ENCODE measurements at regions not wholly inside any gene's neighbourhood (a gene's known extent, or its start where the extent isn't known, plus 50 kb on each side); places are given as distances from the start of the nearest gene placed in this dataset.
"Not testable (repeated sequence)": the region's sequence is repeated elsewhere in the genome, so short reads cannot be mapped to it uniquely, and the experiment has no call there.

DNA sequence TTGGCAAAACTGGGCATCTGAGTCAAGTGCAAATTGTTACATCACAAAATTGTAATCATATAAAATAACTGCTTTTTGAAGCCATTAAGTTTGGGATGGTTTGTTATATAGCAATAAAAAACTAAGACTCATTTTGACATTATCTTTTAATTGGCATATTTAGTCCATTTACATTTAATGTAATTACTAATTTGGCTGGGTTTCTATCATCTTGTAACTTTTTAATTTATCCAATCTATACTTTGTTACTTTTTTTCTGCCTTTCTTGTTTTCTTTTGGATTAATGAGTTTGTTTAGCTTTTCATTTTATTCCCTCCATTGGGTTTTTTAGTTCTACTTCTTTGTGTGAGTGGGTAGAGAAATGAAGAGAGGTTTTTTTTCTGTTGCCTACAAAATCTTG is 76.3 kb downstream of the DRAM2 start:
- no peaks in the 10 kb centered on the region for H3K4me1 Mint-ChIP-seq
- H3K4me3 Mint-ChIP-seq = no peak overlapping the region
- H3K27me3 Mint-ChIP-seq = no peaks in the 10 kb centered on the region
- peaks cover 6% of the 10 kb centered on the region for H3K36me3 Mint-ChIP-seq
- no peak for DNase-seq
- no peak overlapping the region for H3K27ac Mint-ChIP-seq
- peaks cover 37% of the 10 kb centered on the region for H3K9me3 Mint-ChIP-seq

DNA sequence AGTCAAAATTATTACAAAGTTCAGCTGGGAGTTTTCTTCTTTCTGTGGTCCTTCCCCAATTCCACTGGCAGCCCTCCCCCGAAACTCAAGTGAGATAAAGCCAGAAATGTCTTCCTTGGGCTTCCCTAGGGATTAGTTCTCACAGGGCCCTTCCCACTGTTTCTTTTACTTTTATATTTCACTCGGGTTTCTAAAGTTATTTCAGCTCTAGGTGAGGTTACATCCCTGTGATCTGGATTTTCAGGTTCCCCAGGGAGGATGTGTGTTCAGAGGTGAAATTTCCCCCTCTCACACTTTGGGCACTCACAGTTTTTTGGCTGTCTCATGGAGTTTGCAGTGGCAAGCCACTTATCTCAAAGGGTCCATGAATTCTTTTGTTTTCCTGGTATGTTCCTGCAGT is 77.3 kb downstream of the DRAM2 start:
- H3K27ac Mint-ChIP-seq = no peak overlapping the region
- no peak for DNase-seq
- no peaks in the 10 kb centered on the region for H3K27me3 Mint-ChIP-seq
- no peaks in the 10 kb centered on the region for H3K4me1 Mint-ChIP-seq
- peaks cover 6% of the 10 kb centered on the region for H3K36me3 Mint-ChIP-seq
- no peak overlapping the region for H3K4me3 Mint-ChIP-seq
- peaks cover 33% of the 10 kb centered on the region for H3K9me3 Mint-ChIP-seq

DNA sequence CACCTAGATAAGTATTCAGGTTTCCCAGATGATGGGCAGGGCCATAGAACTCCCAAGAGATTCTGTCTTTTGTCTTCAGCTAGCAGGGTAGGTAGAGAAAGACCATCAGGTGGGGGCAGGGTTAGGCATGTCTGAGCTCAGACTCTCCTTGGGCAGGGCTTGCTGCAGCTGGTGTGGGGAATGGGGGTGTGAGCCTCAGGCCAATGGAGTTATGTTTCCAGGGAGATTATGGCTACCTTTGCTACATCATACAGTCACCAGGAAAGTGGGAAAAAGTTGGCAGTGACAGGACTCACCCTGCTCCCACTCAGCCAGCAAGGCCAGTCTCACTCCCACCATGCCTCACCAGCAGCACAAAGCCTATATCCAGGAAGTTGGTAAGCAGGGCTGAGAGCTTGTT is 77.8 kb downstream of the DRAM2 start:
- Mint-ChIP-seq H3K4me1 (no peaks in the 10 kb centered on the region), H3K4me3 (no peak overlapping the region), H3K36me3 (peaks cover 6% of the 10 kb centered on the region), H3K9me3 (peaks cover 32% of the 10 kb centered on the region), H3K27me3 (no peaks in the 10 kb centered on the region), H3K27ac (no peak overlapping the region)
- no peak for DNase-seq

DNA sequence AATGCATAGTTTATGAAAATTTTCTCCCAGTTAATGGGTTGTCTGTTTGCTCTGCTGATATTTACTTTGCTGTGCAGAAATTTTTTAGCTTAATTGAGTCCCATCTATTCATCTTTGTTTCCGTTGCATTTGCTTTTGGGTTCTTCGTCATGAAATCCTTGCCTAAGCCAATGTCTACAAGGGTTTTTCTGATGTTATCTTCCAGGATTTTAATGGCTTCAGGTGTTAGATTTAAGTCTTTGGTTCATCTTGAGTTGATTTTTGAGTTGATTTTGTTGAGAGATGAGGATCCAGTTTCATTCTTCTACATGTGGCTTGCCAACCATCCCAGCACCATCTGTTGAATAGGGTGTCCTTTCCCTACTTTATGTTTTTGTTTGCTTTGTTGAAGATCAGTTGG is 85.2 kb downstream of the DRAM2 start:
- Mint-ChIP-seq H3K4me1 (peaks cover 4% of the 10 kb centered on the region), H3K4me3 (no peak overlapping the region), H3K36me3 (peaks cover 3% of the 10 kb centered on the region), H3K9me3 (peaks cover 5% of the 10 kb centered on the region), H3K27ac (no peak overlapping the region), H3K27me3 (peaks cover 5% of the 10 kb centered on the region)
- no peak for DNase-seq

DNA sequence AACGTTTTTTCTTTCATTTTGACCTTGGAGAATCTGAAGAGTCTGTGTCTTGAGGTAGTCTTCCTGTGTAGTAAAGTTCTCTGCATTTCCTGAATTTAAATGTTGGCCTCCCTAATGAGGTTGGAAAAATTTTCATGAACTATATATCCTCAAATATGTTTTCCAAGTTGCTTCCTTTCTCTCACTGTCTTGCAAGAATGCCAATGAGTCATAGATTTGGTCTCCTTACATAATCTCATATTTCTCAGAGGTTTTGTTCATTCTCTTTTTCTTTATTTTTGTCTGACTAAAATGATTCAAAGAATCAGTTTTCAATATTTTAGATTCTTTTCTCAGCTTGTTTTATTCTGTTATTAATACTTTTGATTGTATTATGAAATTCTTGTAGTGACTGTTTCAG is 87.6 kb downstream of the DRAM2 start:
- DNase-seq = no peak
- Mint-ChIP-seq H3K27ac (no peak overlapping the region), H3K27me3 (peaks cover 13% of the 10 kb centered on the region), H3K4me1 (peaks cover 4% of the 10 kb centered on the region), H3K9me3 (peaks cover 17% of the 10 kb centered on the region), H3K36me3 (peaks cover 4% of the 10 kb centered on the region), H3K4me3 (no peak overlapping the region)

DNA sequence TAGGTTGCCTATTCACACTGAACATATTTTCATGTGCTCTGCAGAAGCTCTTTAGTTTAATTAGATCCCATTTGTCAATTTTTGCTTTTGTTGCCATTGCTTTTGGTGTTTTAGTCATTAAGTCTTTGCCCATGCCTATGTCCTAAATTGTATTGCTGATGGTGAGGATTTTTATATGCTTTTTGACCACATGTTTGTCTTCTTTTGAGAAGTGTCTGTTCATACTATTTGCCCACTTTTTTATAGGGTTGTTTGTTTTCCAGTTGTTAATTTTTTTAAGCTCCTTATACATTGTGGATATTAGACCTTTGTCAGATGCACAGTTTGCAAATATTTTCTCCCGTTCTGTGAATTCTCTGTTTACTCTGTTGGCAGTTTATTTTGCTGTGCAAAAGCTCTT is 84.5 kb upstream of the LRIF1 start:
- not testable (repeated sequence) for H3K4me3 Mint-ChIP-seq, DNase-seq, H3K4me1 Mint-ChIP-seq, H3K27ac Mint-ChIP-seq, H3K36me3 Mint-ChIP-seq
- Mint-ChIP-seq H3K9me3 (peaks cover 15% of the 10 kb centered on the region), H3K27me3 (peaks cover 13% of the 10 kb centered on the region)

DNA sequence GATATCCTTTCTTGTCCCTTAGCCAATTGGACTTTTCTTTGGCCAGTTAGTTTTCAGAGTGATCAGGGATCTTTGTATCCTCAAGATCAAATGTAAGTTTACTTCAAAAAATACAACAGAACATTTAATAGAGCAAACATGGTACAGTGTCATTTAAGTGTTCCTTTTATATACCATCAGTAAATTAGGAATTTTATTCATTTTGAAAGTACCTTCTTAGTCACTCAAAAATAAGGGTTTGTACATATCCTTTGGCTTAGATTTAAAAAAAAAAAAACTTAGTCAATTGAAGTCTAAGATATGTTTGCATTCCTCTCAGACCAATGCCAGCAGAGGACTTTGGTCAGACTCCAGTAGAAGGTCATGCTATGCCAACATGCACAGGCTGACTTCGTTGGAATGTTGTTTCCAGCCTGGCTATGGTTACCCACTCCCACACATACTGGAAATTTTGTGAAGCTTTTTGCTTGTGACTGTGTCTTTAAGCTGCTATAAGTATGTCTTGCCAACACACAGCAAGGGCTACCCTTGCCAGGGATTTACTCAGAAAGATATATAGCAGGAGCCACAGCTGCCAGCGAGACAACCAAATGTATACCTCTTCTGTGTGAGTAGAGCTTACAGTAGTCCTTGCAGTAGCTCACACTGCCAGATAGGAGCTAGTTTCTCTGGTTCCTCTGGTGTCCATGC is 81.5 kb upstream of the LRIF1 start:
- Mint-ChIP-seq H3K4me3 (no peak overlapping the region), H3K9me3 (peaks cover 15% of the 10 kb centered on the region), H3K27me3 (peaks cover 14% of the 10 kb centered on the region), H3K4me1 (peaks cover 1% of the 10 kb centered on the region), H3K27ac (no peak overlapping the region), H3K36me3 (peaks cover 4% of the 10 kb centered on the region)
- DNase-seq = no peak

DNA sequence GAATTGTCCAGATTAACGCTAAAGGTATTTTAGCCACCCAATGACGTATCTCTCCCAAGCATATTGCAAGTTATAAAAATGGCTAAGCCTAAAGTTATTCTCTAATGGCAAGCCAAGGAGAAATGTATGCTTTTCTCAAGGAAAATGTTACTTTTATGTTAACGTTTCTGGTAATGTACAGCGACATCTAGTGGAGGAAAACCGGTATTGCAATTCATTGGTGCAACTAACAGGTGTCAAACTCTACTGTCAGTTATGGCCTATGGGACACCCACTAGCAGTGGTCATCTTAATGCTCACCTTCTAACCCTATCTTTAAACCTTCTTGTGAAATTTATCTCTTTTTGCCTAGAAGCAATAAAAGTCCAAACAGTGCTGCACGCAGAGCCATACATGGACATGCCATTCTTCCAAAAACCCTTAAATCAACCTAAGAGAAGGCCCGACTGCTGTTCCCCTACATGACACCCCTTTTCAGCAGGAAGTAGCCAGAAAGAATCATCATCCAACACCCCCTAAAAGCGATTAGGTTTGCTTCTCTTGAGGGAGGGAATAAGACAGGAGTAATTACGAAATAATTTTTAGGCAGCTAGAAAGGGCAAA is 68.7 kb upstream of the LRIF1 start:
- no peak for DNase-seq
- no peaks in the 10 kb centered on the region for H3K36me3 Mint-ChIP-seq
- peaks cover 9% of the 10 kb centered on the region for H3K27me3 Mint-ChIP-seq
- H3K9me3 Mint-ChIP-seq = no peaks in the 10 kb centered on the region
- H3K4me3 Mint-ChIP-seq = no peak overlapping the region
- no peaks in the 10 kb centered on the region for H3K4me1 Mint-ChIP-seq
- no peak overlapping the region for H3K27ac Mint-ChIP-seq

DNA sequence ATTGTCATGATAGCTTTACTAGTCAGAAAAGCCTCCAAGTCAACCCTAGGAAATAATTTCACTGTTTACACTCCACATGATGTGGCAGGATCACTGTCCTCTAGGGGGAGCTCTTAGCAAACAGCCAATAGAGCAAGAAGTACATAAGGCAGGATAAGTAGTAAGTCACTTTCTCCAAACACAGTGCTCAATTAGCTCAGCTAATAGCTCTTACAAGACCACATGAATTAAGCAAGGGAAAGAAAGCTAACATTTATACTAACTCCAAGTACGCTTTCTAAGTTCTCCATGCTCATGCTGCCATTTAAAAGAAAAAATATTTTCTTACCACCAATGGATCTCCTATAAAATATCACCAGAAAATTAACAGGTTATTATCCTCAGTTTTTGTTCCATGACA is 66.9 kb upstream of the LRIF1 start:
- no peaks in the 10 kb centered on the region for H3K27me3 Mint-ChIP-seq
- H3K9me3 Mint-ChIP-seq = no peaks in the 10 kb centered on the region
- DNase-seq = peak; percentile 32
- H3K4me1 Mint-ChIP-seq = no peaks in the 10 kb centered on the region
- no peak overlapping the region for H3K4me3 Mint-ChIP-seq
- H3K36me3 Mint-ChIP-seq = no peaks in the 10 kb centered on the region
- no peak overlapping the region for H3K27ac Mint-ChIP-seq

DNA sequence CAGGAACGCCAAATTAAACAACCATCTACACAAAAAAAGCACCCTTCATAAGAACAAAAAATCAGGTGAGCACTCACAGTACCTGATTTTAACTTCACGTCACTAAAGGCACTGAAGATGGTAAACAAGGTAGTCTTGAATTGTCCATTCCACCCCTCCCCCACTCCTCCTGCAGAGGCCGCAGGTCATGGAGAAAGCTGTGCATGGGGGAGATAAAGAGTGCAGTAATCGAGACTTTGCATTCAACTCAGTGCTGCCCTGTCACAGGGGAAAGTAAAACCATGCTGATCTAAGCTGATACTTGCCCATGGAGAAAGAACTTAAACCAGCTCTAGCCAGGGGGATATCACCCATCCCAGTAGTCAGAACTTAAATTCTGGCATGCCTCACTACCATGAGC is 61.4 kb upstream of the LRIF1 start:
- no peak overlapping the region for H3K4me3 Mint-ChIP-seq
- peaks cover 14% of the 10 kb centered on the region for H3K27me3 Mint-ChIP-seq
- H3K36me3 Mint-ChIP-seq = peaks cover 2% of the 10 kb centered on the region
- H3K4me1 Mint-ChIP-seq = no peaks in the 10 kb centered on the region
- DNase-seq = no peak
- no peak overlapping the region for H3K27ac Mint-ChIP-seq
- H3K9me3 Mint-ChIP-seq = peaks cover 2% of the 10 kb centered on the region

DNA sequence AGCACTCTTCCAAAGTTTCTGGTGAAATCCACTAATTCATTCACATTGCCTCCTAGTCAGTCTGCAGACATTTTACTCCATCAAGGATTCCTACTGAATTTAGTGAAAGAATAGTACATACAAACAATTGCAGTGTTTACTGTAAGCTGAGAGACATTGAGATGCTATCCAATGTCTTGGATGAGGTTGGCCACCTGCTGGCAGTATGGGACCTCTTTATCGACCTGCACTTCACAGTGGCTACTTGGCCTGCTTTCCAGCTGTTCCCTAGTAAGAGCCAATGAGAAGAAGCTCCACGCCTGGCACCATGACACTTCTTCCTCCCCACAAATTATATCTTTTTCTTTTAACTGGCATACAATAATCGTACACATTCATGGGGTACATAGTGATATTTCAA is 51.5 kb upstream of the LRIF1 start:
- no peak for DNase-seq
- Mint-ChIP-seq H3K4me1 (no peaks in the 10 kb centered on the region), H3K36me3 (no peaks in the 10 kb centered on the region), H3K27me3 (peaks cover 33% of the 10 kb centered on the region), H3K9me3 (peaks cover 12% of the 10 kb centered on the region), H3K27ac (no peak overlapping the region), H3K4me3 (no peak overlapping the region)
